H9 (cell line): ENCODE measurements at regions not wholly inside any gene's neighbourhood (a gene's known extent, or its start where the extent isn't known, plus 50 kb on each side); places are given as distances from the start of the nearest gene placed in this dataset.

Experiments
- DNase-seq: peaks from one replicate; pipeline ENCODE4 v3.0.0-alpha.2; 2017
- H2AFZ ChIP-seq: one replicate; pipeline ENCODE4 v1.6.1; 2013; ENCODE audit warnings: mild to moderate bottlenecking, low read length, control low read depth, moderate library complexity
- H2AK5ac ChIP-seq: 2 replicates; pipeline ENCODE4 v1.6.1; 2013; ENCODE audit warnings: low read length, control low read depth, mixed read lengths; ENCODE audit not compliant: insufficient read length
- H2BK120ac ChIP-seq: one replicate; pipeline ENCODE4 v1.6.1; 2013; ENCODE audit warnings: low read depth, mild to moderate bottlenecking, low read length, control low read depth, inconsistent platforms; ENCODE audit not compliant: poor library complexity, severe bottlenecking
- H2BK12ac ChIP-seq: 2 replicates; pipeline ENCODE4 v1.6.1; 2013; ENCODE audit warnings: low read length, control low read depth, mixed read lengths, low read depth; ENCODE audit not compliant: insufficient read length
- H2BK15ac ChIP-seq: 2 replicates; pipeline ENCODE4 v1.6.1; 2013; ENCODE audit warnings: low read depth, low read length, control low read depth
- H2BK20ac ChIP-seq: one replicate; pipeline ENCODE4 v1.6.1; 2013; ENCODE audit warnings: low read depth, mild to moderate bottlenecking, low read length, control low read depth, inconsistent platforms; ENCODE audit not compliant: poor library complexity, severe bottlenecking
- H2BK5ac ChIP-seq: 2 replicates; pipeline ENCODE4 v1.6.1; 2013; ENCODE audit warnings: low read length, control low read depth, mixed read lengths; ENCODE audit not compliant: insufficient read length
- H3K14ac ChIP-seq: 2 replicates; pipeline ENCODE4 v1.6.1; 2013; ENCODE audit warnings: low read length, control low read depth; ENCODE audit not compliant: insufficient read depth
- H3K18ac ChIP-seq: 2 replicates; pipeline ENCODE4 v1.6.1; 2013; ENCODE audit warnings: low read depth, mild to moderate bottlenecking, mixed read lengths, low read length, control low read depth; ENCODE audit not compliant: insufficient read length
- H3K23ac ChIP-seq: 2 replicates; pipeline ENCODE4 v1.6.1; 2013; ENCODE audit warnings: low read length, control low read depth, mixed read lengths, low read depth; ENCODE audit not compliant: insufficient read length
- H3K23me2 ChIP-seq: 2 replicates; pipeline ENCODE4 v1.6.1; 2013; ENCODE audit warnings: low read depth, mild to moderate bottlenecking, mixed read lengths, low read length, control low read depth; ENCODE audit not compliant: insufficient read length, poor library complexity, severe bottlenecking
- H3K27ac ChIP-seq: 2 replicates; pipeline ENCODE4 v1.5.1; 2013; ENCODE audit warnings: low read length, control low read depth, mixed read lengths, low read depth; ENCODE audit not compliant: insufficient read length
- H3K27me3 ChIP-seq: 2 replicates; pipeline ENCODE4 v1.6.1; 2013; ENCODE audit warnings: low read length, control low read depth, inconsistent platforms; ENCODE audit not compliant: insufficient read depth
- H3K4ac ChIP-seq: 2 replicates; pipeline ENCODE4 v1.6.1; 2013; ENCODE audit warnings: low read depth, mild to moderate bottlenecking, control low read depth, inconsistent platforms, low read length, moderate library complexity
- H3K4me1 ChIP-seq: 2 replicates; pipeline ENCODE4 v1.6.1; 2013; ENCODE audit warnings: low read length, control low read depth, inconsistent platforms; ENCODE audit not compliant: insufficient read depth
- H3K4me2 ChIP-seq: 2 replicates; pipeline ENCODE4 v1.6.1; 2013; ENCODE audit warnings: low read length, control low read depth, mixed read lengths; ENCODE audit not compliant: insufficient read length, insufficient read depth
- H3K56ac ChIP-seq: 2 replicates; pipeline ENCODE4 v1.6.1; 2013; ENCODE audit warnings: low read depth, mild to moderate bottlenecking, mixed read lengths, low read length, control low read depth; ENCODE audit not compliant: insufficient read length
- H3K79me1 ChIP-seq: 2 replicates; pipeline ENCODE4 v1.6.1; 2013; ENCODE audit warnings: low read depth, mild to moderate bottlenecking, moderate library complexity, low read length, control low read depth, inconsistent platforms; ENCODE audit not compliant: insufficient read depth, poor library complexity, severe bottlenecking
- H3K79me2 ChIP-seq: 2 replicates; pipeline ENCODE4 v1.6.1; 2013; ENCODE audit warnings: low read length, control low read depth, inconsistent platforms; ENCODE audit not compliant: insufficient read depth
- H3K9ac ChIP-seq: 2 replicates; pipeline ENCODE4 v1.6.1; 2013; ENCODE audit warnings: low read length, control low read depth, mixed read lengths; ENCODE audit not compliant: insufficient read length; ENCODE audit errors: extremely low read depth
- H3K9me3 ChIP-seq: one replicate; pipeline ENCODE4 v1.6.1; 2013; ENCODE audit warnings: low read depth, low read length, inconsistent platforms; ENCODE audit not compliant: control insufficient read depth
- H3T11ph ChIP-seq: one replicate; pipeline ENCODE4 v1.6.1; 2013; ENCODE audit warnings: mild to moderate bottlenecking, low read length, control low read depth, inconsistent platforms
- H4K20me1 ChIP-seq: one replicate; pipeline ENCODE4 v1.6.1; 2013; ENCODE audit not compliant: control insufficient read depth, insufficient read length, insufficient read depth
- H4K5ac ChIP-seq: 2 replicates; pipeline ENCODE4 v1.6.1; 2013; ENCODE audit warnings: low read depth, mild to moderate bottlenecking, mixed read lengths, low read length, control low read depth; ENCODE audit not compliant: insufficient read length
- H4K8ac ChIP-seq: replicated peaks from 2 replicates; pipeline ENCODE4 v1.6.1; 2013; ENCODE audit warnings: low read length, control low read depth, mixed read lengths, low read depth; ENCODE audit not compliant: insufficient read length
- H4K91ac ChIP-seq: 2 replicates; pipeline ENCODE4 v1.6.1; 2013; ENCODE audit warnings: low read depth, mild to moderate bottlenecking, moderate library complexity, mixed read lengths, low read length, control low read depth; ENCODE audit not compliant: insufficient read length
- H3K27ac Mint-ChIP-seq, 3 experiments: 2 replicates in 2 of 3; 3 replicates in 1 of 3; pipeline ENCODE4 v1.8.0; 2020 to 2021; ENCODE audit warnings: mixed read lengths in 3 of 3, mild to moderate bottlenecking in 1 of 3, moderate library complexity in 1 of 3
- H3K27me3 Mint-ChIP-seq: 2 replicates; pipeline ENCODE4 v1.8.0; 2021; ENCODE audit warnings: low read depth, mild to moderate bottlenecking, moderate library complexity, mixed read lengths
- H3K36me3 Mint-ChIP-seq, 3 experiments: 2 replicates in 2 of 3; 3 replicates in 1 of 3; pipeline ENCODE4 v1.8.0; 2020 to 2021; ENCODE audit warnings: low read depth in 3 of 3, mixed read lengths in 3 of 3; ENCODE audit not compliant: insufficient read depth in 1 of 3
- H3K4me1 Mint-ChIP-seq, 2 experiments: 2 replicates each; pipeline ENCODE4 v1.8.0; 2020; ENCODE audit warnings: mixed read lengths in 2 of 2
- H3K4me3 Mint-ChIP-seq, 2 experiments: 2 replicates in 1 of 2; 3 replicates in 1 of 2; pipeline ENCODE4 v1.8.0; 2020 to 2021; ENCODE audit warnings: mild to moderate bottlenecking in 2 of 2, mixed read lengths in 2 of 2, moderate library complexity in 1 of 2
- H3K9me3 Mint-ChIP-seq, 2 experiments: 2 replicates in 1 of 2; 3 replicates in 1 of 2; pipeline ENCODE4 v1.8.0; 2020; ENCODE audit warnings: mild to moderate bottlenecking in 2 of 2, mixed read lengths in 2 of 2, moderate library complexity in 1 of 2
- CTCF ChIP-seq: fragments of 200-600 bp; sonication (generic); conservative IDR thresholded peaks from 3 replicates; pipeline ENCODE4 v1.8.0; 2021; ENCODE audit warnings: antibody characterized with exemption, mild to moderate bottlenecking

DNA sequence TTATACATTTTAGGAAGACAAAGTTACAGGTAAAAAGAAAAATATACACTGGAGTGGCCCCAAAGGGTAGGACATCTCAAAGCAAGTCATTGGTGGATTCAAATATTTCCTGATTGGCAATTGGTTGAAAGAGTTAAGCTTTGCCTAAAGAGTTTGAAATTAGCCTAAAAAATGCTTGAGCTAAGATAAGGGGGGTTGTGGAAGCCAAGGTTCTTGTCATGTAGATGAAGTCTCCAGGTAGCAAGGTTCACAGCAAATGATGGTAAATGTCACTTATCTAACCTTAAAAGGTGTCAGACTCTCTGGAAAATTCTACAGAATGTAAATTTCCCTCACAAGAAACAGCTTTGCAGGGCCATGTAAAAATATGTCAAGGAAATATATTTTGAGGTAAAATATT is 596.7 kb downstream of the FAT4 start:
- no peak for DNase-seq
- Histone ChIP-seq H2BK12ac (no peak overlapping the region), H3K4ac (no peak overlapping the region), H2AFZ (no peak overlapping the region), H4K91ac (no peak overlapping the region), H3K18ac (no peak overlapping the region), H3K79me2 (no peaks in the 10 kb centered on the region), H3K9ac (no peak overlapping the region), H2BK20ac (no peak overlapping the region), H3K23me2 (no peaks in the 10 kb centered on the region), H3K23ac (no peak overlapping the region), H3K4me2 (no peak overlapping the region), H2AK5ac (no peak overlapping the region), H3K79me1 (no peaks in the 10 kb centered on the region), H4K20me1 (no peaks in the 10 kb centered on the region), H3T11ph (no peak overlapping the region), H4K5ac (no peak overlapping the region), H2BK15ac (no peak overlapping the region), H3K56ac (no peak overlapping the region), H3K9me3 (no peaks in the 10 kb centered on the region), H3K14ac (no peak overlapping the region), H3K27ac (no peak overlapping the region), H3K4me1 (no peaks in the 10 kb centered on the region), H2BK120ac (no peak overlapping the region), H2BK5ac (no peak overlapping the region), H4K8ac (no peak overlapping the region), H3K27me3 (no peaks in the 10 kb centered on the region)
- H3K9me3 Mint-ChIP-seq = peaks cover 15 to 20% of the 10 kb centered on the region in 2 experiments; a peak in 4 of 5 replicates
- H3K36me3 Mint-ChIP-seq = peaks cover 11 to 25% (median 12%) of the 10 kb centered on the region in 3 experiments
- no peak for TF ChIP-seq CTCF
- peaks cover 7 to 17% of the 10 kb centered on the region in 2 experiments for H3K4me1 Mint-ChIP-seq
- H3K27ac Mint-ChIP-seq = peak overlapping the region in 1 of 3 experiments; percentile 44; a peak in 2 of 7 replicates
- no peak overlapping the region for H3K4me3 Mint-ChIP-seq
- H3K27me3 Mint-ChIP-seq = no peaks in the 10 kb centered on the region
